HFFc6 (cell line): ENCODE measurements at regions not wholly inside any gene's neighbourhood (a gene's known extent, or its start where the extent isn't known, plus 50 kb on each side); places are given as distances from the start of the nearest gene placed in this dataset.
"Not testable (repeated sequence)": the region's sequence is repeated elsewhere in the genome, so short reads cannot be mapped to it uniquely, and the experiment has no call there.

Experiments
- DNase-seq: peaks from one replicate; pipeline ENCODE4 v3.0.0-alpha.2; 2018
- H3K27ac Mint-ChIP-seq: 2 replicates; pipeline ENCODE4 v1.8.0; 2020; ENCODE audit warnings: mild to moderate bottlenecking, mixed read lengths
- H3K27me3 Mint-ChIP-seq: 2 replicates; pipeline ENCODE4 v1.8.0; 2021; ENCODE audit warnings: mild to moderate bottlenecking, moderate library complexity, mixed read lengths; ENCODE audit not compliant: insufficient read depth
- H3K36me3 Mint-ChIP-seq: 2 replicates; pipeline ENCODE4 v1.8.0; 2021; ENCODE audit warnings: low read depth, mixed read lengths
- H3K4me1 Mint-ChIP-seq: 2 replicates; pipeline ENCODE4 v1.8.0; 2020; ENCODE audit warnings: low read depth, mixed read lengths
- H3K4me3 Mint-ChIP-seq: 2 replicates; pipeline ENCODE4 v1.8.0; 2020; ENCODE audit warnings: mild to moderate bottlenecking, moderate library complexity, mixed read lengths
- H3K9me3 Mint-ChIP-seq: 2 replicates; pipeline ENCODE4 v1.8.0; 2020; ENCODE audit warnings: mild to moderate bottlenecking, mixed read lengths
- TF ChIP-seq, protein P1 (sequence below): fragments of 200-600 bp; sonication (generic); IDR thresholded peaks from 2 replicates; pipeline ENCODE4 v1.5.0; 2021; ENCODE audit warnings: antibody characterized with exemption, mild to moderate bottlenecking

GRCh38 chr1:105088166-105088565, 1338.5 kb downstream of the AMY1C start:
- DNase-seq: no peak
- H3K4me3 Mint-ChIP-seq: no peak overlapping the region
- H3K36me3 Mint-ChIP-seq: no peaks in the 10 kb centered on the region
- H3K9me3 Mint-ChIP-seq: peaks cover 24% of the 10 kb centered on the region
- H3K4me1 Mint-ChIP-seq: no peaks in the 10 kb centered on the region
- no peak overlapping the region for H3K27ac Mint-ChIP-seq
- TF ChIP-seq, protein P1, sequence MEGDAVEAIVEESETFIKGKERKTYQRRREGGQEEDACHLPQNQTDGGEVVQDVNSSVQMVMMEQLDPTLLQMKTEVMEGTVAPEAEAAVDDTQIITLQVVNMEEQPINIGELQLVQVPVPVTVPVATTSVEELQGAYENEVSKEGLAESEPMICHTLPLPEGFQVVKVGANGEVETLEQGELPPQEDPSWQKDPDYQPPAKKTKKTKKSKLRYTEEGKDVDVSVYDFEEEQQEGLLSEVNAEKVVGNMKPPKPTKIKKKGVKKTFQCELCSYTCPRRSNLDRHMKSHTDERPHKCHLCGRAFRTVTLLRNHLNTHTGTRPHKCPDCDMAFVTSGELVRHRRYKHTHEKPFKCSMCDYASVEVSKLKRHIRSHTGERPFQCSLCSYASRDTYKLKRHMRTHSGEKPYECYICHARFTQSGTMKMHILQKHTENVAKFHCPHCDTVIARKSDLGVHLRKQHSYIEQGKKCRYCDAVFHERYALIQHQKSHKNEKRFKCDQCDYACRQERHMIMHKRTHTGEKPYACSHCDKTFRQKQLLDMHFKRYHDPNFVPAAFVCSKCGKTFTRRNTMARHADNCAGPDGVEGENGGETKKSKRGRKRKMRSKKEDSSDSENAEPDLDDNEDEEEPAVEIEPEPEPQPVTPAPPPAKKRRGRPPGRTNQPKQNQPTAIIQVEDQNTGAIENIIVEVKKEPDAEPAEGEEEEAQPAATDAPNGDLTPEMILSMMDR: no peak
- H3K27me3 Mint-ChIP-seq: no peaks in the 10 kb centered on the region

DNA sequence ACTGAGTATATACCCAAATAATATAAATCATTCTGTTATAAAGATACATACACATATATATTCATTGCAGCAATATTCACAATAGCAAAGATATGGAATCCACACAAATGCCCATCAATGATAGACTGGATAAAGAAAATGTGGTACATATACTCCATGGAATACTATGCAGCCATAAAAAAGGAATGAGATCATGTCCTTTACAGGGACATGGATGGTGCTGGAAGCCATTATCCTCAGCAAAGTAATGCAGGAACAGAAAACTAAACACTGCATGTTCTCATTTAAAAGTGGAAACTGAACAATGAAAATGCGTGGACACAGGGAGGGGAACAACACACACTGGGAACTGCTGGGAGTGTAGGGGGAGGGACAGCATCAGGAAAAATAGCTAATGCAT, 1344.2 kb downstream of the AMY1C start:
- DNase-seq, H3K4me3 Mint-ChIP-seq, H3K36me3 Mint-ChIP-seq, H3K4me1 Mint-ChIP-seq, H3K27ac Mint-ChIP-seq, H3K27me3 Mint-ChIP-seq: not testable (repeated sequence)
- peaks cover 10% of the 10 kb centered on the region for H3K9me3 Mint-ChIP-seq

GRCh38 chr1:105100102-105100501, 1350.4 kb downstream of the AMY1C start:
- Mint-ChIP-seq H3K4me1 (no peaks in the 10 kb centered on the region), H3K9me3 (peaks cover 2% of the 10 kb centered on the region), H3K27me3 (no peaks in the 10 kb centered on the region), H3K36me3 (no peaks in the 10 kb centered on the region), H3K27ac (no peak overlapping the region), H3K4me3 (no peak overlapping the region)
- TF ChIP-seq, protein P1: no peak
- no peak for DNase-seq

- no peak for DNase-seq
- no peaks in the 10 kb centered on the region for H3K27me3 Mint-ChIP-seq
- no peak overlapping the region for H3K4me3 Mint-ChIP-seq
- H3K27ac Mint-ChIP-seq: no peak overlapping the region
- peaks cover 12% of the 10 kb centered on the region for H3K9me3 Mint-ChIP-seq
- H3K4me1 Mint-ChIP-seq: no peaks in the 10 kb centered on the region
- H3K36me3 Mint-ChIP-seq: peaks cover 5% of the 10 kb centered on the region; the same call in 1 of the 2 replicates
- TF ChIP-seq, protein P1: no peak
Observed at GRCh38 chr1:105101261-105101660, 1351.6 kb downstream of the AMY1C start.

GRCh38 chr1:105102371-105102770, 1352.7 kb downstream of the AMY1C start:
- Mint-ChIP-seq H3K4me3 (no peak overlapping the region), H3K36me3 (peaks cover 5% of the 10 kb centered on the region; the same call in 1 of the 2 replicates), H3K4me1 (no peaks in the 10 kb centered on the region), H3K27ac (no peak overlapping the region), H3K27me3 (no peaks in the 10 kb centered on the region), H3K9me3 (peaks cover 19% of the 10 kb centered on the region)
- TF ChIP-seq, protein P1: no peak
- DNase-seq: no peak

DNA sequence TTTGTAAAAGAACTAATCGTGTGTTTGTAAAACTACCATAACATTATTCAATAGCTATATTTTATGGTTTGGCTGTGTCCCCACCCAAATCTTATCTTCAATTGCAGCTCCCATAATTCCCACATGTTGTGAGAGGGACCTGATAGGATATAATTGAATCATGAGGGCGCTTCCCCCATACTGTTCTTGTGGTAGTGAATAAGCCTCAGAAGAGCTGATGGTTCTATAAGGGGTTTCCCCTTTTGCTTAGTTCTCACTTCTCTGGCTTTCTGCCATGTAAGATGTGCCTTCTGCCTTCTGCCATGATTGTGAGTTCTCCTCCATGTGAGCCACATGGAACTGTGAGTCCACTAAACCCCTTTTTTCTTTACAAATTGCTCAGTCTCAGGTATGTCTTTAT, 1372.3 kb downstream of the AMY1C start:
- TF ChIP-seq, protein P1: no peak
- Mint-ChIP-seq H3K36me3 (no peaks in the 10 kb centered on the region), H3K27ac (no peak overlapping the region), H3K4me1 (no peaks in the 10 kb centered on the region), H3K27me3 (no peaks in the 10 kb centered on the region), H3K4me3 (no peak overlapping the region), H3K9me3 (peaks cover 28% of the 10 kb centered on the region)
- DNase-seq: no peak
